Suprapubic skin (tissue), 4 donors: ENCODE measurements at regions not wholly inside any gene's neighbourhood (a gene's known extent, or its start where the extent isn't known, plus 50 kb on each side); places are given as distances from the start of the nearest gene placed in this dataset.

Source experiments
- CTCF ChIP-seq, 2 donors: fragments of 200-600 bp in 1 of 2; fragments of 450-650 bp in 1 of 2; sonication (generic) in 1 of 2; IDR thresholded peaks; one replicate each; pipeline ENCODE4 v1.5.1; 2016 to 2019; ENCODE audit warnings: antibody characterized with exemption in 2 of 2, mild to moderate bottlenecking in 1 of 2, moderate library complexity in 1 of 2
- POLR2A ChIP-seq, 2 donors: fragments of 450-650 bp; IDR thresholded peaks; one replicate each; pipeline ENCODE4 v1.6.1; 2017; ENCODE audit warnings: antibody characterized with exemption in 2 of 2, mild to moderate bottlenecking in 2 of 2, moderate library complexity in 2 of 2
- POLR2AphosphoS5 ChIP-seq, 3 donors: sonication (generic); formaldehyde crosslinking; IDR thresholded peaks; one replicate each; pipeline ENCODE4 v1.6.1; 2017; ENCODE audit warnings: antibody characterized with exemption in 3 of 3

DNA sequence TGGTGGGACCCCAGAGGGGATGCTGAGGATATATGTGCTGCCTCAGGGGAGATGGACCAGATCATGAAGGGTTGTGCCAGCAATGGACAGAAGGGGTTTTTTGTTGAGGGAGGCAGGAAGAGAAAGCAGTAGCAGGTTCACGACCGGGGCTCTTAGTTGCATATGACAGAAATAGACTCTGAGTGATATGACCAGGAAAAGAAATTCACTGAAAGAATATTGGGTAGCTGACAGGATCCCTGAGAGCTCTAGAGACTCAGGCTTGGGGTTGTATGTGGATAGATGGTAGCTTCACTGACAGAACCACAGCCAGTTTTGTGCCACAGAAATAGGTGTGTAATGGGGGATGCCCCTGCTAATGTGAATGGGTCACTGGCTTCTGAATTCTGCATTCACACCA is 241.6 kb downstream of the ZNF621 start:
- TF ChIP-seq POLR2A (IDR thresholded peaks at IDR 0.05) (no peak), CTCF (IDR thresholded peaks at IDR 0.05) (no peak), POLR2AphosphoS5 (IDR thresholded peaks at IDR 0.05) (no peak)
